Amniotic epithelial cell (primary cell): ENCODE measurements at regions not wholly inside any gene's neighbourhood (a gene's known extent, or its start where the extent isn't known, plus 50 kb on each side); places are given as distances from the start of the nearest gene placed in this dataset.
"Not testable (repeated sequence)": the region's sequence is repeated elsewhere in the genome, so short reads cannot be mapped to it uniquely, and the experiment has no call there.

Experiments used
- DNase-seq: peaks from one replicate; pipeline ENCODE4 v3.0.0-alpha.2; 2010; ENCODE audit warnings: low read depth

DNA sequence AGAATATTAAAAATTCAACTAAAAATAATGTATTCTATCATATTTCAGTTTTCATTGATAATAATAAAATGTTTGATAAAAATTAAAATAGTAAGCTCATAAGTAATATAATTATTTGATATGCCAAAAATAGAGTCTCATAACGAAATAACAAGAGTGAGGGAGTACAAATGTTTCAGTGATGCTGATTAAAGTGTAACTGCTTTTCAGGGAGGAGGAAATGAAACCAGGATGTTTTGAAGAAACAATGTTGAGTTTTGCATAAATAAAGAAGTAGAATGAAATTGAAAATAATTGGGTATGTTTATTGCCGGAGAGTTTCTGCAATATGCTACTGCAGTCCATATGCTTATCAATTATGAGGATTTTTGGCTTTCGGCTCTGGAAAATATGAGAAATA lies 1159.8 kb upstream of the ADGRL2 start:
- DNase-seq, result no peak

DNA sequence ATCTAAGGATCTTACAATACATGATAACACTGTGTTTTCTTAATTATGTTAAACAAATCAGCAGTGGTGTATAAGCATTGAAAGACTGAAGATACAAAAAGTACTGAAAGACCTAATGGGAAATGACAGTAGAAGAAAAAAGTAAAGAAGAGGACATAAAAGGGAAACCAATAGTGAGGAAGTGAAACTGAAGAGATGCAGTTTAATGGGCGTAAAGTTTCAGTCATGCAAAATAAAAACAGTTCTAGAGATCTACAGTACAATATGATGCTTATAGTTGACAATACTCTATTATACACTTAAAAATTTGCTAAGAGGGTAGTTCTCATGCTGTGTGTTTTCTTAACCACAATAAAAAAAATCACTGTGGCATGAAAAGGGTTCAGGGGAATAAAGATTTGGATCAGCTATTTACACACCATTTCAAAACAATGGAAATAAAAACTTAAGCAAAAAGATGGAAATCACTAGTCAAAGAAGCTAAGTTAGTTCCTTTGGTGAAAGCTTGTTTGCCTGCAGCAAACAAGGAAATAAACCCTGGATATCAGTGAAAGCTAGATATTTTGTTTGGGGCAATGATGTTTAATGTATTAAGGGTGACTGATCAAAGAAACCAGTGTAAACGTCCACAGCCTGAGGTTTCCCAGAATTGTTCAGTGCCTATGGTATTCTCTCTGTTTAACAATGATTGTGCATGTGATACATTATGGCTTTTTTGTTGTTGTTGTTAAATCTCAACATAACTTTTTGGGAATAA lies 1160.8 kb upstream of the ADGRL2 start:
- DNase-seq, result no peak

DNA sequence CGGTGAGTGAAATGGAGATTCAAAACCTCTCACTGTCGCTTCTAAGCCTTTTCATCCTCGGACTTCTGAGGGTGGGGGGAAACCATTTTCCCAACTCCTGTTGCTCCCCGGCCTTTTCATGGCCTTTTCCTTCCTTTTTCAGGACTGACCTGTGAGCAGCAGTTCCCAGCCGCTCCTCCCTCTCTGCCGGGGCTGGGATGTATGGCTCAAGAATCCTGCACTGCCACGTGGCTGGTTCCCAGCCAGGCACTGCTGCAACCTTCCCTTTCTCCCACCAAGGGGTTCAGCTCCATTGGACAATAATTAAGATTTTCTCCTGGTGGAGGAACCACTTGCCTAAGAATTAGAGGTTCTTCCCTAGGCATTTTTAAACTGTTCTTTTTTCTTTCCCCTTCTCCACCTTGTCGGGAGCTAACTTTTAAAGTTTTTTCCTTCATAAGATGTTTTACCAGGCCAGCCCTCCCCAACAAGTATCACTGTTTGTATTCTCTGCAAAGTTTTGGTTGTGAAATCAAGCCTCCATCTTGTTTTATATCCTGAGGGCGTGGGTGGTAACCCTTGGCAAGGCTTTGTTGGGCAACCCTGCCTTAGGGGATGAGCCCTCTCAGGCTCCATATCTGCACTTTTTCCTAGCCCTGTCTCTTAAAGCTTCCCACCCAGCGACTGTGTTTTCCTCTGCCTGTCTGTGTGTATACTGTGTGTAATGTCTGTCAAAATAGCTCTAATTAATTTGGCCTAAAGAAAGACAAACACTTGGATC lies 1166.6 kb upstream of the ADGRL2 start:
- DNase-seq, result peak; percentile 9

DNA sequence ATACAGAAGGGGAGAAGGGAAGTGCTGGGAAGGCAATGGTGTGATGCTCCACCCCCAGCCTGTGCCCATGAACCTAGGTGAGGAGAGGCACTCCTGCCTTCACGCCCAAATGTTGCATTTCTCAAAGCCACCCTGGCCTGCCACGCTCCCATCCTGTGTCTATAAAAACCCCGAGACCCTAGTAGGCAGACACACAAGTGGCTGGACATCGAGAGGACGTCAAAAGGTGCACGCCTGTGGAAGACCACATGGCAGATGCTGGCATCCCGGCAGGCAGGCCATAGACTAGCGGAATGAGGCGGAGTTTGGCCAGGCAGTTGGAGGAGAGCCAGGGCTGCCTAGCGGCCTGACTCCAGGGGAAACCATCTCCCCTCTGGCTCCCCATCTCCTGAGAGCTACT lies 1168.5 kb upstream of the ADGRL2 start:
- no peak for DNase-seq

DNA sequence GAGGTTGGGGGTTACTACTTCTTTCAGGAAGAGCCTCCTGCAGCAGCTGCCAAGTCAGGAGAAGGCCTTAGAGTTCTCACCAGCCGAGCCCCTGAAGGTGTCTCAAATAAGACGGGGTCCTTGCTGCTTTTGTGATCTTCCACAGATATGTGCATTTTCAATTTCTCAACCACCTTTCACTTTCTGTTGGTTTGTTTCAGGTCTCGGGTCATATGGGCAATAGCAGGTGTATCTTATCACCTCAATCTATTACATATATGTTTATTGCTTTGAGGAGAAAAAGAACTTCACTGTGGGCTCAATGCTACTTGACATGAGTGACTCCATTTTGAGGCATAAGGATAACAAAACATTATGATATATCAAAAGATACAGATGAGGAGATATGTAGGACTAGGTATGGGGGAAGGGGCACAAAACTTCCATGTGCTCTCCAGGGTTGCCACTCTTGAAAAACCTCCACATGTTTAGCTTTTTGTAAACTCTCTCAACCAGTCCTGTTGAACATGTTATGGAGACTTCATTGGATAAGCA lies 1171.4 kb upstream of the ADGRL2 start:
- no peak for DNase-seq

DNA sequence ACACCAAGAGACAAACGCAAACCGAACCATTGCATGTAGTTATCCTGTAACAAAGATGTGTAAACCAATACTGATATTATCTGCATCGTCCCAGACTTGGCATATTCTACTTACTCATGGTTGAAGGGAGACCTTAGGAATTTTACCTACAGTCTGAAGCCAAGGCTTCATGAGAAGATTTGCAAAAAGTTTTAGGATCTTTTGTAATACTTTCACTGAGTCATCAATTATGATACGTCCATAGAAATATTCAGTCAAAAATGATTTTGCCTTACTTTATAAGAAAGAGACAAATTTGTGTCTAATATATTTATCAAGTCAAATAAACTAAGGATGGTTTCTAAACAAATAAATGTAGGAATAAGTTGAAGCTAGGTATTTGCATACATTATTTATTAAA lies 1176.1 kb upstream of the ADGRL2 start:
- DNase-seq, result no peak

DNA sequence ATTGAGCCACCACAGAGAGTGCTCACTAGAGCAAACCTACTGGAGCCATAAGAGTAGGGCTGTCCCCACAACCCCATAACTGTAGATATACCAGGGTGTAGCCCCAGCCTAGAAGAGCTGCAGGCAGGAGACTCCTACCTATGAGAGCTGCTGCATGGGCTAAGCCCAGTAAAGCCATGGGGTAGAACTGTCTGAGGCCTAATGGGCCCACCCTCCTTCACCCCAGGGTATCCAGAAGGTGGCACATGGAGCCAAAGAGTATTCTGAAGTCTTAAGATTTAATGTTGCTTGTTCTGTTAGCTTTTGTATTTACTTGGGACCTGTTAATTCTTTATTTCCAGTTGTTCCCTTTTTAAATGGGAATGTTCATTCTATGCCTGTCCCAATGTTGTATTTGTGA lies 1193.7 kb upstream of the ADGRL2 start:
- no peak for DNase-seq

DNA sequence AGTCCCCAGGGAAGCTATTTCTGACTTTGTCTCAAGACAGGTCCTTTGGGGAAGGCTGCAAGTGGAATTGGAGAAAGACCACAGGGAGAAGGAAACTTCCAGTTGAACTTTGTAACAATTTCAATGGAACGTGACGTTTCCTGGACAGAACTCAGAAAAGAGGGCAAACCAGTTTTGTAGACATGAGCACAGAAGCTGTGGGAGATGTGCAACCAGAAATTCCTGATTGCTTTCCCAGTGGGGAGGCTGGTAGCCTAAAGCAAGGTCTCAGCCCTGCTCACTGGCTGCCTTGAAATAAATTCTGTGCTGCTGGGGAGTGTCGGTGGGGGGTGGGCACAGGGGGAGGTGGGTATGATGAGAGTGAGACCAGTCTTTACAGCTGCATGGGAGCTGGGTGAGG lies 1206.7 kb upstream of the ADGRL2 start:
- no peak for DNase-seq

DNA sequence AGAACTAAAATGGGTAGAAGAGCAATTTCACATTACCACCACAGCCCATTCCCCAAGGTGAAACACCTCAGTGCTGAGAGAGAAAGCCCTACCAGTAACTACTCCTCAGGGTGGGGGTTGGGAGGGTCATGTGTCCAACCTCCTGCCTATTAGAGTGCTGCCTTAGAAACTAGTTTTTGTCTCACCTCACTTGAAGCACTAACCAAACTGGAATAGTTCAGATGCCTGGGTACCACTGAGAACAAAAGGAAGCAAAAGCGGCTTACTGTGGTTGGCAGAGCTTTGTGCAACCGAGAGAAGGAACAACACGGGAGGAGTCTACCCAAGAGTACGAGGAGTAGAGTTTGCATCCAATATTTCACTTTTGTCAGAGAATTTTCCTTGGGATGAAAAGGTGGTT lies 1207.5 kb upstream of the ADGRL2 start:
- no peak for DNase-seq

DNA sequence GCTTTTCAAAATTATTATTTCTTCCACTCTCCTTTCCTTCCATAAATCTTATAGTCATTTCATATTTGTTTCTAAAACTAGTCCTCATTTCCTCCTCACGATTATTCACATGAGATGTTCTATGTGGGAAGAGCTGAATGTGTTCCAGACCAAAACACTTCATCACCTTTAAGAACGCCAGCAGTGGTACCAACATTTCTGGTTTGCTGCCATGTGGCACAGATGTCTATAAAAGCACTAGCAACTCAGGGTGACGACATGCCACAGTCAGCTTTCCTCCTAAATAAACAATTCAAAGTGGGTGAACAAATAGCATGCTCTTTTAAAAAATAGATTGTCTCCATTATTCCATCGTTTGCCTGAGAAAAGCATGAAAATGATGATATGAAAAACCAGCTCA lies 1217.8 kb upstream of the ADGRL2 start:
- DNase-seq, result no peak

DNA sequence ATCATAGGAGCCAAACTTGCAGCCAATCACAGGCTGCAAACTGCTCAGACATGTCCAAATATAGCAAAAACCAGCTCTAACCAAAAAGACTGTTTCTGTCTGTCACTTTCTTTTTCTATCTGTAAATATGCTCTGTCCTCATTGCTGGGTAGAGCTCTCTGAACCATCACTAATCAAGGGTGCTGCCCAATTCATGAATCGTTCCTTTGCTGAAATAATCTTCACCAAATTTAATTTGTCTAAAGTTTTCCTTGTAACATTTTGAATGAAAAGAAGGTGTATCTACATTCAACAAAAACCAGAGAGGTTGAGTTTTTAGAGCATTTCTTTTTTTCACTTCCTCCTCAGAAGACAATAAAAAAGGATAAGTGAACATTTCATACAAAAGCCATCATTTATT lies 1221.7 kb upstream of the ADGRL2 start:
- no peak for DNase-seq

DNA sequence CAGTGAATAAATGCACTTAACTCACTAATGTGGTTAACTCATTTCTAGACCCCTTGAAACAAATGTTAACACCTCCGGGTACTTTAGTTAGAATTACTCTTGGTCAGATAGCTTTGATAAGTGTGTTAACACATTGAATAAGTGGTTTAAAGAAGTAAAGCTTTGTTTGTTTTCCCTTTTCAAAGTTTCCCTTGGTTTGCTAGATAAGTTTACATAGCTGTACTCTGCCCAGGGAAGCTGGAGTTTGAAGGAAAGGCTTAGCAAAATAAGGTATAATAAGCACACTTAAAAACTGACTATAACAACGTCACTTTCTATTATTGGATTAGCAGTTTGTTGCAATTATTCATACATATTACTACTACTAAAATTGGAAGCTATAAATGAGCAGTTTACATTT lies 1233.9 kb upstream of the ADGRL2 start:
- DNase-seq, result no peak

DNA sequence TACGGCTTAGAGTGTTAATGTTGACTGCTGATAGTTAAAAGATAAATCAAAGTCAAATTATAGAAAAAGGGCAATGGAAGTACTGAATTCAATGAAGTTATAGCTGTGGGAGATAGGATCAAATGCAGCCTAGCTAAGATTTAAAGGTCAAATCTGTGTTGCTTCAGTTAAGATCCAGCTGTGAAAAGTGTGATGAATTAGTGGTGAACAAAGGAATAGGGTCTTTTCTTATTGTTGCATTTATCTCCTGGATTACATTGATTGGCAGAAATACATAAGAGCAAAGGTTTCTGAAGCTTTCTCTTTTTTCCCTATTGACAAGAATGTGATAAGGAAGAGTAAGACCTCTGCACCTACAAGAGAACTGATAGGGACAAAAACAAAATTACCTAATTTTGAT lies 1234.6 kb upstream of the ADGRL2 start:
- DNase-seq, result no peak

DNA sequence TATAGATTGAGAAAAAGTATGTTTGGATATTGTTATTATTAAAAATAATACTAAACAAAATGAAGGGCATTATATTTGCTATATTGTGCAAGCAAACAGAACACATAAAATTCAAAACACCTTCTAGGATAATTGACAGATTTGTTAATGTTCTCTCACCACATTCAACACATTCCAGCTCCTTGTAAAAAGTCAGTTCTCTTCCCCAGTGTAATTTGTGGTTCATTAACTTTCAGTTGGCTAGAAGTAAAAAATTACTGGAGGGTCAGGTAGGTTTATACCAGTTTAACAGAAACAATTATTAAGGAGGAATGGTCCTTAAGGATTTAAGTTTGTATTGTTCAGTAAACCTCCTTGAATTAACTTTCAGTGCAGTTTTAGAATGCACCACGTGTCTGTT lies 1235.3 kb upstream of the ADGRL2 start:
- no peak for DNase-seq

DNA sequence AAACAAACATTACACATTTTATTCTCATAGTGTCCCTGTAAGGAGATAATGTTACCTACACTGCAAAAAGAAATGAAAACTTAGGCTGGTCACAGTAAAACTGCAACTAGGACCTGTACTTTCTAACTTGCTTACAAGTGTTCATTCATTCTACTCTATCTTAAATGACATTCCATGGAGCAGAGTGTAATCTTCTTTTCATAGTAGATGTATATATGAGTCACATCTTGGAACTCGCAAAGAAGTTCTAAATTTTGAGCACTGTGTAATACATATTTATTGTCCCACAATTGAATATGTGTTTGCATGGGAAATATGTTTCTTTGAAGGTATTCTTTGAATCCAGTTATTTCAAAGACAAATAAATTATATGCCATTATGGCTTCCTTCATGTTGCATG lies 1258.5 kb upstream of the ADGRL2 start:
- DNase-seq, result peak; percentile 40

DNA sequence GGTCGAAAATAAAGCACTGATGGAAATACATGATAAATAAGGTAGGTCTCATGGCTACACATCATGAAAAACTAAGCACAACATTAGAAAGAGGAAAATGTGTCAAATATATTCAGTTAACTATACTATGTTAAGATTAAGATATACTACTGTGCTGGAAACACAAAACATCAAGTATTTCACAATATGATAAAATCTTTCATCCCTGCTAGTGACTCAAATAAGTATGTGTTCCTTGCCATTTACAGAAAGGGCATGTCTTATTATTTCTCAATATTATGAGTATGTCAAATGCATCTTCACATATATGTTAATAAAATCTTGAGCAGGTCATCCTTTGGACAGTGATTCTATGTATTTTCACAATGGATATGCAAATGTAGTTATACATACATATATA lies 1260.1 kb upstream of the ADGRL2 start:
- peak; percentile 44 for DNase-seq

DNA sequence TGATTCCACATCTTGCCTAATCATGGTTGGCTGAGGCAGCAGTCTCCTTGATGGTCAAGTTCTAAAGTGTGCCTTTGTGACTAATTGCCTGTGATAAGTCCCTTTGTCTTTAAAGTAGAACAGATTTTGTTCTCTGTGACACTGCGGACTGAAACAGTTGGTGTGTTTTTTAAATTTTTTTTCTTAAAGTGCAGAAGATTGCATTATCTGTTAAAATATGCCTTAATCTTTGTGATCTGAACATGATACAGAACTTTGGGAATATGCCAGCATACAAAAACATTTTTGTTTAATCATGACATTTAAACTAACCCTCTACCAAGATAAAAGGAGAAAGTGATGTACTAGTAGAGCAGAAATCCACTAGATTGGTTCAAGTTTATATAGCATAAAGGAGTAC lies 1260.6 kb upstream of the ADGRL2 start:
- peak; percentile 15 for DNase-seq

DNA sequence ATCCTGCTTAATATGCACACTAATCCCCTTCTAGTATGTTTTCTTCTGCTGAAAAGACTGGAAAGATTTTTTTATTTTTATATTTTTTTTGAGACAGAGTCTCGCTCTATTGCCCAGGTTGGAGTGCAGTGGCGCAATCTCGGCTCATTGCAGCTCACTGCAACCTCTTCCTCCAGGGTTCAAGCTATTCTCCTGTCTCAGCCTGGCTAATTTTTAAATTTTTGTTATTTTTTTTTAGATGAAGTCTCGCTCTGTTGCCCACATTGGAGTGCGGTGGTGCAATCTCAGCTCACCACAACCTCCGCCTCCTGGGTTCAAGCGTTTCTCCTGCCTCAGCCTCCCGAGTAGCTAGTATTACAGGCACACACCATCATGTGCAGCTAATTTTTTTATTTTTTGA lies 1261.4 kb upstream of the ADGRL2 start:
- DNase-seq, result not testable (repeated sequence)

DNA sequence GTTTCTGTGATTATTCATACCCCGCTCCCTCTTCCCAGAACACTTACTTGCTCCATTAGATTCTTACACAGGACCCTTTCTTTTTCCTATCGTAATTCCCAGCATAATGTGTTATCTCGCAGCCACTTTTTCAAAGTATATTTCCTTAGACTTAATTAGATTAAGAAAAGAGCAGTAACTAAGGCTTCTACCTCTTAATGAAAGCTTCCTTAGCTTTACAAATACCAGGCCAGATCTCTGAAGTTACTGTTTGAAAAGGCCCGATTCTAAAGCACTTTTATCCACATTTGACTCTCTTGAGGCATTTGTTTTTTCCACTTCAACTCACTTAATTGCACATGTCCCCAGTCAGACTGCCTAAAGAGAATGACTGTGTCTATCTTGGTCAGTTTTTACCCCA lies 1264.3 kb upstream of the ADGRL2 start:
- no peak for DNase-seq

DNA sequence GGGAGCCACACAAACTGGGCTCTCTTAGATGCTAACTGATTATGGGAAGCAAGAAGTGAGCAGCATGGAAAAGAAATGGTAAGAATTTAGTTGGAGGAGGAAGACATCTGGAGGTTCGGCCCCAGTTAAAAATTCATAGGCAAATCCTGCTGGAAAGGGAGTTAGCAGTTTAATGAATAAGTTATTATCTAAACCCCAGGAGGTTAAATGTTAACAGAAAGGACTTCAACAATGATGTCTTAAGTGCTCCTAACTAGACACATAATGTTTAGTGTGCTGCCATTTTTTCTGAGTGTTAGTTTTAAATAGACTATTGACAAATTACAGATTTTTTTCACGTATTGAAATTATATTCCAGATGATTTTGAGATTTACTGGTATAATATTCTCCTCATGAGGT lies 1265.3 kb upstream of the ADGRL2 start:
- no peak for DNase-seq

DNA sequence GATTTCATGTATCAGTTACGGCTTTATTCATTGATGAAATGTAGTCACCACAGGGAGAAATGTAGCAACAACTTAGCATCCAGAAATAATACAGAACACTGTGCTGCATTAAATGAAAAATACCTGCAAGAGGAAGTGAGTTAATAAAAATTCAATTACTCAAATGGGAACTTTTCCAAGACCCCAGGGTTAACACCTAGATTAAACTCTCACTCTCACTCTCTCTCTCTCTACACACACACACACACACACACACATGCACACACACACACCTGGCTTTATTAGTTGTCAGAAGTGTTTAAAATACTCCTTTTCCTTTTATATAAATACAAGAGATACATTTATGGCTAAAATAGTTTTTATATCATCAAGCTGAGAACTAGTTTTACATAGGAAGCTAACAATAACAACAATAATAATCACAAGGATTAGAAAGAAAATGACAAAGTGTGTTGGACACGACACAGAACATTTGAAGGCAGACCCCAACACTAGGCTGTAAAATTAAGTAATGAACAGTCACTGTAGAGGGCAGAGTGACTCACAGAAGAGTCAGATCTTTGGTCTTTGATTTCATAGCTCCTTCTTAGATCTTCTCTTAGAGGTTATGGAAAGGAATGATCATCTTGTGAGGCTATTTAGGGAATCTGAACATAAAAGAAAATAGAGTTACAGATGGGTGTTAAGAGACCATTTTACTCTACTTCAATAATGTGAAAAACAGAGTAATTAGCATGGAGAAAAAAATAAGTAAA lies 1266.0 kb upstream of the ADGRL2 start:
- no peak for DNase-seq

DNA sequence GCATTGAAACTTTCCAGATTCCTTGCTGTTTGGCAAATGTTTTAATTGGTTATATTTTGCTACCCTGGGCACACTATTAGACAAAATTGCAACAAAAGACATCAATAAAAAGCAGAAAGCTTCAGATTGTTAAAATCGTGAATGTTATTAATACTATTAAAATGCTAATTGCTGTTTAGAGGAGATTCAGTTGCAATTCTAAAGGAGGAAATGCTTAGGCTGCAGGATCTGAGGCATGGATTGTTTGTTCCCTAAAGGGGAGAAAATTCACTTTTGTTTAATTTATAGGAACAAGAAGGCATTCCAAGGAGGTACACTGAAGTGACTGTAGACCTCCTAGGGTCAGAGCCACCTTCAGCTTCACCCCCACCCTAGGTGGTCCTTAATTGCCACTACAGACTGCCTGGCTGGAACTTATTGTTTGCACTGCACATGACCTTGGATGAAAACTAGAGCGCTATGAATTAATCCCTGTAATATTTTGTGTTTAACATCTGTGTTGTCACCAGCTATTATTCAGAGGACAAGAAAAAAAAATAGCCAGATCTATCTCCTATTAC lies 1266.9 kb upstream of the ADGRL2 start:
- DNase-seq, result no peak

DNA sequence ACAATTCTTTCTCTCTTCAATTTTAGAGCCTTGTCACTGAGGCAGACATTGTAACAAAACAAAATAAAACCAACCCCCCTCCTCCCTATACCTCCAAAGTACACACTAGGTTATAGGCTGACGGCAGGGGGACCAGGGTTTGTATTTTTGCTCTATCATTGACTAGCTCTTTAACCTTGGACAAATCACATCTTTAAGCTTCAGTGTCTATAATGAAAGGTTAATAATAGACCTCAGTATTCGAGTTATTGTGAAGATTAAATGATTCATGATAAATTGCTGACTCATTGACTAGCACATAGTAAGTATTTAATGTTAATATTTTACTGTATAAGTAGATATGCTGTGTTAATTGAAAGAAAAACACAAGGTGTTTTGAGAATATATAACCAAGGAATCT lies 1267.6 kb upstream of the ADGRL2 start:
- no peak for DNase-seq
